GM12878 (cell line): ENCODE measurements at regions not wholly inside any gene's neighbourhood (a gene's known extent, or its start where the extent isn't known, plus 50 kb on each side); places are given as distances from the start of the nearest gene placed in this dataset.

ENCODE experiments used
- ATAC-seq: fragments of 200-7000 bp; cut with Tn5 transposase; 3 replicates; pipeline ENCODE4 v1.9.1; 2020; ENCODE audit warnings: mild to moderate bottlenecking, moderate library complexity
- BruUV-seq: library from RNA; stranded (reverse); fragments of 400-500 nt; replicated peaks from 2 replicates; lab custom pipeline; 2021; lab: Mats Ljungman, UMichigan
- CTCF ChIA-PET: fragments of 300-600 bp; sonication (Branson Sonifier 250); formaldehyde crosslinking; extraction: SDS; loops from one replicate; lab custom pipeline; 2021; ENCODE audit warnings: inconsistent platforms; lab: Yijun Ruan, JAX
- POLR2A ChIA-PET: fragments of 350-600 bp; formaldehyde crosslinking; extraction: SDS; loops from one replicate; lab custom pipeline; 2021; ENCODE audit warnings: inconsistent platforms; lab: Charles Lee
- RAD21 ChIA-PET: fragments of 300-600 bp; sonication (Branson Sonifier 250); formaldehyde crosslinking; loops from one replicate; lab custom pipeline; 2023; ENCODE audit warnings: antibody characterized with exemption; ENCODE audit not compliant: unreplicated experiment; lab: Charles Lee
- SMC1A ChIA-PET: fragments of 300-600 bp; sonication (Branson Sonifier 250); formaldehyde crosslinking; loops from one replicate; lab custom pipeline; 2023; ENCODE audit not compliant: unreplicated experiment, uncharacterized antibody; lab: Charles Lee
- DNase-seq: peaks from one replicate; pipeline ENCODE4 v3.0.0-alpha.2; 2011; ENCODE audit warnings: low read depth, low spot score
- FAIRE-seq: peaks from 3 replicates; lab custom pipeline; 2011; peaks lifted over from hg19 to GRCh38; lab: Jason Lieb, UNC
- H2AFZ ChIP-seq: 2 replicates; pipeline ENCODE4 v1.6.0; 2011; ENCODE audit warnings: low read depth, low read length, control low read depth; ENCODE audit not compliant: control insufficient read depth
- H3K27ac ChIP-seq: 2 replicates; pipeline ENCODE4 v1.5.1; 2011; ENCODE audit warnings: control low read depth; ENCODE audit not compliant: control insufficient read depth, insufficient read depth
- H3K27me3 ChIP-seq, 2 experiments: replicated peaks in 1 of 2; 2 replicates each; pipeline versions ENCODE4 v1.6.0 to v1.6.1; 2011; ENCODE audit warnings: low read length in 1 of 2; ENCODE audit not compliant: control insufficient read depth in 2 of 2, insufficient read depth in 2 of 2
- H3K36me3 ChIP-seq, 2 experiments: 2 replicates each; pipeline ENCODE4 v1.5.1; 2011; ENCODE audit warnings: low read length in 1 of 2; ENCODE audit not compliant: control insufficient read depth in 2 of 2, insufficient read depth in 2 of 2
- H3K4me1 ChIP-seq: 2 replicates; pipeline ENCODE4 v1.6.1; 2011; ENCODE audit warnings: mild to moderate bottlenecking, low read length, moderate library complexity, mixed read lengths; ENCODE audit not compliant: control insufficient read depth, insufficient read depth
- H3K4me2 ChIP-seq: 2 replicates; pipeline ENCODE4 v1.6.0; 2011; ENCODE audit warnings: control low read depth; ENCODE audit not compliant: control insufficient read depth, insufficient read depth
- H3K4me3 ChIP-seq: fragments of 200-600 bp; sonication (generic); 2 replicates; pipeline ENCODE4 v1.5.1; 2016
- H3K79me2 ChIP-seq: 2 replicates; pipeline ENCODE4 v1.6.0; 2011; ENCODE audit warnings: low read length; ENCODE audit not compliant: control insufficient read depth, insufficient read depth
- H3K9ac ChIP-seq: 2 replicates; pipeline ENCODE4 v1.8.0; 2011; ENCODE audit warnings: low read length, control low read depth, mixed read lengths; ENCODE audit not compliant: control insufficient read depth, insufficient read depth
- H3K9me3 ChIP-seq: replicated peaks from 3 replicates; pipeline ENCODE4 v1.5.1; 2011; ENCODE audit warnings: mild to moderate bottlenecking, low read length; ENCODE audit not compliant: control insufficient read depth, insufficient read depth
- H4K20me1 ChIP-seq: 2 replicates; pipeline ENCODE4 v1.6.0; 2011; ENCODE audit not compliant: control insufficient read depth, insufficient read depth
- BHLHE40 ChIP-seq, 2 experiments: fragments of 450-650 bp in 1 of 2; IDR thresholded peaks; 2 replicates each; pipeline ENCODE4 v1.6.1; 2011 to 2017; ENCODE audit warnings: low read depth in 2 of 2, borderline replicate concordance in 1 of 2, improper control_type of control experiment in 1 of 2, low read length in 1 of 2, mild to moderate bottlenecking in 1 of 2
- EGR1 ChIP-seq, 2 experiments: IDR thresholded peaks; 1 replicate in 1 of 2; 2 replicates in 1 of 2; pipeline ENCODE4 v1.6.1; 2011 to 2012; ENCODE audit warnings: low read depth in 2 of 2, low read length in 2 of 2, borderline replicate concordance in 1 of 2, mild to moderate bottlenecking in 1 of 2, moderate library complexity in 1 of 2
- FOXM1 ChIP-seq: IDR thresholded peaks from 2 replicates; pipeline ENCODE4 v1.6.1; 2012; ENCODE audit warnings: low read depth, mild to moderate bottlenecking, inconsistent platforms, low read length, moderate library complexity
- JUNB ChIP-seq: IDR thresholded peaks from 2 replicates; pipeline ENCODE4 v1.6.1; 2016; ENCODE audit warnings: antibody characterized with exemption, mild to moderate bottlenecking
- MTA2 ChIP-seq: fragments of 450-650 bp; IDR thresholded peaks from 2 replicates; pipeline ENCODE4 v1.6.1; 2016; ENCODE audit warnings: low read depth, mild to moderate bottlenecking, moderate library complexity
- MYB ChIP-seq: fragments of 150-350 bp; IDR thresholded peaks from 2 replicates; pipeline ENCODE4 v1.6.1; 2014; ENCODE audit warnings: mild to moderate bottlenecking, low read depth, low read length, borderline replicate concordance
- NFYB ChIP-seq: IDR thresholded peaks from 2 replicates; pipeline ENCODE4 v1.6.1; 2011; ENCODE audit warnings: low read depth, mild to moderate bottlenecking, low read length, improper control_type of control experiment, moderate library complexity; ENCODE audit not compliant: insufficient read depth
- NRF1 ChIP-seq: conservative IDR thresholded peaks from 2 replicates; pipeline ENCODE4 v1.6.1; 2011; ENCODE audit warnings: mild to moderate bottlenecking, low read depth, low read length, improper control_type of control experiment
- POLR2AphosphoS5 ChIP-seq: IDR thresholded peaks from 2 replicates; pipeline ENCODE4 v1.6.1; 2011; ENCODE audit warnings: mild to moderate bottlenecking, low read length, inconsistent platforms
- RUNX3 ChIP-seq: IDR thresholded peaks from 2 replicates; pipeline ENCODE4 v1.6.1; 2012; ENCODE audit warnings: low read length, inconsistent platforms
- STAT1 ChIP-seq: fragments of 450-650 bp; conservative IDR thresholded peaks from 2 replicates; pipeline ENCODE4 v1.6.1; 2014; ENCODE audit warnings: antibody characterized with exemption, mild to moderate bottlenecking
- SUZ12 ChIP-seq: fragments of 200-600 bp; sonication (generic); IDR thresholded peaks from one replicate; pipeline ENCODE4 v1.6.1; 2018; ENCODE audit warnings: antibody characterized with exemption, mild to moderate bottlenecking; ENCODE audit not compliant: unreplicated experiment
- ZBTB33 ChIP-seq: fragments of 450-650 bp; IDR thresholded peaks from 2 replicates; pipeline ENCODE4 v1.6.1; 2017; ENCODE audit warnings: mild to moderate bottlenecking
- ZZZ3 ChIP-seq: IDR thresholded peaks from 2 replicates; pipeline ENCODE4 v1.6.1; 2011; ENCODE audit warnings: low read depth; ENCODE audit not compliant: control insufficient read depth, insufficient read length
- WGBS: methylation state at CpG from one replicate; pipeline ENCODE4 v1.1.6; 2016; ENCODE audit warnings: low lambda C conversion rate; ENCODE audit not compliant: insufficient replicate concordance, insufficient coverage; ENCODE audit errors: missing lambda C conversion rate; 5-methylcytosine and 5-hydroxymethylcytosine counted together
- in situ Hi-C: fragments of 300-500 bp; cut with MboI; formaldehyde crosslinking; loops from 9 replicates; pipeline ENCODE4 v1.14.3; 2018; ENCODE audit warnings: mixed read lengths
- intact Hi-C: fragments of 100-400 bp; cut with micrococcal nuclease; formaldehyde crosslinking; loops from one replicate; pipeline ENCODE4 v1.14.2; 2022; ENCODE audit not compliant: unreplicated experiment

DNA sequence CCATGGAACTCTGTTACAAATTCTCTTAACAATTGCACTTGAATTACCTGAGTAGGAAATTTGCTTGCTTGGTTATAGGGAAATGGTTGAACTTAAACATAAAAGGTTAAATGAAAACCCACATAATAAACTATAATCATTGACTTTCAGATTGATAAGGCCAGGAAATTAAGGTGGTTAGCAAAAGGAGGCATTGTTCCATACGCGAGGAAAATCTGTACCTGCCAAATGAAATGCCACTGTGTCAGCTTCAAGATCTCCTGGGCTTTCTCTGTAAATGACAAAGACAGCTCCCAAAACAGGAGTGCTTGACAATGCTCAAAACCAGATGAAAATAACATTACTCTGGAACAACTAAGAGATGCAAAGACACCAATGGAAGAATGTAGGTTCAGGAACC is 125.5 kb upstream of the KLF3 start:
- H3K9ac ChIP-seq: no peak overlapping the region
- no peaks in the 10 kb centered on the region for H3K9me3 ChIP-seq
- no peak for FAIRE-seq
- no TSS peak for BruUV-seq
- no peak for DNase-seq
- H4K20me1 ChIP-seq: no peaks in the 10 kb centered on the region
- no peak overlapping the region for H3K27ac ChIP-seq
- no peak overlapping the region for H3K4me3 ChIP-seq
- H3K79me2 ChIP-seq: no peaks in the 10 kb centered on the region
- ChIA-PET RAD21 (interaction anchor here (1.7 kb wide), 1 partner anchor 134 kb away, joined by 3 read pairs; no protein-coding TSS in a partner anchor), POLR2A (no interaction called here), CTCF (interaction anchor here (0.6 to 1.2 kb wide), 2 partner anchors 10 to 448 kb away, joined by 3 read pairs; no protein-coding TSS in a partner anchor), SMC1A (no interaction called here)
- TF ChIP-seq MYB: no peak
- no peak for TF ChIP-seq RUNX3
- no peak for TF ChIP-seq ZBTB33
- no peak for TF ChIP-seq ZZZ3
- no peak for ATAC-seq
- WGBS: 98% methylated on average over 2 of the region's 2 CpGs
- H2AFZ ChIP-seq: no peak overlapping the region
- no peak overlapping the region for H3K4me2 ChIP-seq
- H3K36me3 ChIP-seq: no peaks in the 10 kb centered on the region
- in situ Hi-C loops: no loop called here
- peaks cover 0 to 2% of the 10 kb centered on the region in 2 experiments; a peak in 2 of 4 replicates for H3K27me3 ChIP-seq
- no peaks in the 10 kb centered on the region for H3K4me1 ChIP-seq
- intact Hi-C loops: no loop called here

- Histone ChIP-seq H3K4me2 (no peak overlapping the region), H3K36me3 (no peaks in the 10 kb centered on the region), H3K27ac (no peak overlapping the region), H3K9me3 (no peaks in the 10 kb centered on the region), H3K4me1 (no peaks in the 10 kb centered on the region), H4K20me1 (no peaks in the 10 kb centered on the region), H3K27me3 (peaks cover 0 to 2% of the 10 kb centered on the region in 2 experiments; a peak in 2 of 4 replicates), H3K9ac (no peak overlapping the region), H3K4me3 (no peak overlapping the region), H2AFZ (no peak overlapping the region), H3K79me2 (no peaks in the 10 kb centered on the region)
- no peak for DNase-seq
- BruUV-seq: no TSS peak
- 79% methylated on average over 4 of the region's 4 CpGs for WGBS
- intact Hi-C loops (no loop called here), in situ Hi-C loops (no loop called here)
- no peak for FAIRE-seq
- SMC1A ChIA-PET: no interaction called here
- POLR2A ChIA-PET: no interaction called here
- CTCF ChIA-PET: no interaction called here
- ATAC-seq: no peak
- RAD21 ChIA-PET: interaction anchor here (1.7 kb wide), 1 partner anchor 133 kb away, joined by 3 read pairs; no protein-coding TSS in a partner anchor
- no peak for TF ChIP-seq STAT1
- TF ChIP-seq MTA2: no peak
- TF ChIP-seq FOXM1: no peak
- no peak for TF ChIP-seq SUZ12
- no peak for TF ChIP-seq EGR1 (IDR thresholded peaks at IDR 0.05; ENCODE audit: borderline replicate concordance in 1 of 2, low read depth in 2 of 2, low read length in 2 of 2)
- no peak for TF ChIP-seq NRF1
- no peak for TF ChIP-seq NFYB
- TF ChIP-seq JUNB: no peak
- no peak for TF ChIP-seq BHLHE40 (IDR thresholded peaks at IDR 0.05; ENCODE audit: borderline replicate concordance in 1 of 2, low read depth in 2 of 2, low read length in 1 of 2)
- TF ChIP-seq POLR2AphosphoS5: no peak
- TF ChIP-seq, all 136 proteins: peak for 0
These were observed 124.5 kb upstream of the KLF3 start for GRCh38 chr4:38539501-38539900.
